Medulla oblongata (tissue), 1 donor: ENCODE measurements at regions not wholly inside any gene's neighbourhood (a gene's known extent, or its start where the extent isn't known, plus 50 kb on each side); places are given as distances from the start of the nearest gene placed in this dataset.
A peak's percentile ranks its signal among the peaks of the same experiment; 100 is the strongest.
"Not testable (repeated sequence)": the region's sequence is repeated elsewhere in the genome, so short reads cannot be mapped to it uniquely, and the experiment has no call there.

ENCODE experiments used
- DNase-seq: peaks from one replicate; pipeline ENCODE4 v3.0.0-alpha.2; 2015; ENCODE audit errors: extremely low spot score

DNA sequence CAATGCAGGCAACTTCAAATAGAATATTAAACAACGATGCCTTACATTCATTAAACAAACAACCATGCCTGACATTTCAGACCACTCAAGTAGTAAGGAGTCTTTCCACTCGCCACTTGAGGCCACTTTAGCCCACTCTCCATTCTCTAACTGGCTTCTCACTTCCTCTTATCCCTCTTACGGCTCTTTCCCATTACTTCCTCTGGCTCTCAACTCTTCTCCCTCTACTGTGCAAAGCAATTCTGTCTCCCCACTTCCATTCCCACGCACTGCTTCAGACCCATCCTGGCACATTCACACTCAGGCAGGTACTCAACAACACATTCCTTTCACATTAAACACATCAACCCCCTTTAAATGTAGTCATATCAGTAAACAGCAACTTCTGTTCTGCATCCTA lies 229.8 kb upstream of the IPO5 start:
- no peak for DNase-seq

- no peak for DNase-seq
Observed at GRCh38 chr13:97724450-97724849, 229.0 kb upstream of the IPO5 start.

- no peak for DNase-seq
Observed at GRCh38 chr13:97726664-97727280, 226.7 kb upstream of the IPO5 start.

- no peak for DNase-seq
Observed at GRCh38 chr13:97727991-97728390, 225.5 kb upstream of the IPO5 start.

- no peak for DNase-seq
Observed at GRCh38 chr13:97736436-97736835, 217.0 kb upstream of the IPO5 start.

DNA sequence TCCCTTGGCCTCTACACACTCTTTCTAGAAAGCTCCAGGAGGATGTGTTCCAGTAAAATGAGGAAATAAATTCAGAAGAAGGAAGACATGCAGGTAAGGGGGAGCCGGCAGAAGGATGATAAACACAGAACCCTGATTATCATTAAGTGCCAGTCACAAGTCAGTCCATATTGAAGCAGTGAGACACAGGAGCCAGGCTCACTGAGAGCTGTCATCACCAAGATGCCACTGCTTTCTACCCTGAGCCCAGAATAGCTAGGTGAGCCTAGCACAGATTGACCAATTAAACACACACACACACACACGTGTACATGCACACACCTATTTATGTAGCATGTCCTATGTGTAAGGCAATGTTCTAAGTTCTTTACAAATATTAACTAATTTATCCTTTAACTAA lies 211.4 kb upstream of the IPO5 start:
- DNase-seq: no peak

DNA sequence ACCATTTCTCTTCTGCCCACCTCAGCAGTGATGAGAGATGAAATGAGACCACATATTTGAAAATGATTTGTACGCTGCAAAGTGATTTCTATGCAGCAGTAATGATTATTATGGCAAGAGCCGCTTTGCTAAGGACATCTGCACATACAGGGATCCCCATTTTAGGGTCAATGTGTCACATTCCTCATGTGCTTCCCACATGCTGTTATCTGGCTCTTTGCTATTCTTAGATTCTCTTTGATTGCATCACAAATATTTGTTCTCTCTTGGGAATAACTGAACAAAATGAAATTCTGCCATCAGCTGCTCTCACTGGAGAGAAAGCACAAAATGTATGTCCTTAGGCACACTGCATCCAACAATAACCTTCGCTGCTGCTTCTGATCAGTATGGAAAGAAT lies 209.5 kb upstream of the IPO5 start:
- no peak for DNase-seq

- no peak for DNase-seq
Observed at GRCh38 chr13:97746649-97747048, 206.8 kb upstream of the IPO5 start.

DNA sequence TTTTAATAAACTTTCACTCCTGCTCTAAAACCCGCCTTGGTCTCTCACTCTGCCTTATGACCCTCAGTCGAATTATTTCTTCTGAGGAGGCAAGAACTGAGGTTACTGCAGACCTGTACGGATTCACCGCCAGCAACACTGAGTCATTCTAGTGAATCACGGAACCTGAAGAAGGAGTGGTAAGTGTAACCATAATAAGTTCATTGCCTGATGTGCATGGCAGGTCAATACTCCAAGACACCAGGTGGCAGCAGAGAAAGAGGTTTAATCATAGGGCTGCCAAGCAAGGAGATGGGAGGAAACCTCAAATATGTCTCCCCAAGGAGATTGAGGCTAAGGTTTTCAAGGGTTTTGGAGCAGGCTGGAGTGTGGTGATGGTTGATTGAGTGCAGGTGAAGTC lies 204.3 kb upstream of the IPO5 start:
- peak; percentile 23 for DNase-seq

- DNase-seq: no peak
Observed at GRCh38 chr13:97751477-97751876, 202.0 kb upstream of the IPO5 start.

DNA sequence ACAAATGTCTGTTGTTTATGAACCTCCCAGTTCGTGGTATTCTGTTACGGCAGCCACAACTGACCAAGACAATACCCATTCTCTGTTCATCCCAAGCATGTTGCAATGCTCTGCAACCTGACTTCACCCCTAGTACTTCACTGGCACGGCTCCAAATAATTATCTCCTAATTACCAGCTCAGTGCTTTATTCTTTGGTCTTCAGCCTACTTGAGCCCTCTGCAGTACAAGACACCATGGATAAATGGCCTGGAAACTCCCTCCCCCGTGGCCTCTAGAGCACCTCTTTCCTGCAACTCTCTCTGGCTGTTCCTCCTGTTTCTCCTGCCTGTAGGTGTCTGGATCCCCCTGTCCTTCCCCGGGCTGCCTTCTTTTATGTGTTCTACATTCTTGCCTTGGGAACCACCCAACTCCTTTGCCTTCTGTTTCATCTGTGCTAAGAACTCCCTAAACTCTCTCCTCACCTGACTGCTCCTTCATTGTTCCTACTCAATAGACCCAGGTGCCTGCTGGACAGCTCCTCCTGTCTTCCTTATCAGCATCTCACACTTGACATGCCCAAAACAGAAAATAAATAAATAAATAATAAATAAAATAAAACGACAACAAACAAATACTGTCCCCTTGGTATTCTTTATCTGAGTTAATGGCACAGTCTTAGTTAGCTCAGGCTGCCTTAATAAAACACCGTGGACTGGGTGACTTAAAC lies 200.4 kb upstream of the IPO5 start:
- no peak for DNase-seq

DNA sequence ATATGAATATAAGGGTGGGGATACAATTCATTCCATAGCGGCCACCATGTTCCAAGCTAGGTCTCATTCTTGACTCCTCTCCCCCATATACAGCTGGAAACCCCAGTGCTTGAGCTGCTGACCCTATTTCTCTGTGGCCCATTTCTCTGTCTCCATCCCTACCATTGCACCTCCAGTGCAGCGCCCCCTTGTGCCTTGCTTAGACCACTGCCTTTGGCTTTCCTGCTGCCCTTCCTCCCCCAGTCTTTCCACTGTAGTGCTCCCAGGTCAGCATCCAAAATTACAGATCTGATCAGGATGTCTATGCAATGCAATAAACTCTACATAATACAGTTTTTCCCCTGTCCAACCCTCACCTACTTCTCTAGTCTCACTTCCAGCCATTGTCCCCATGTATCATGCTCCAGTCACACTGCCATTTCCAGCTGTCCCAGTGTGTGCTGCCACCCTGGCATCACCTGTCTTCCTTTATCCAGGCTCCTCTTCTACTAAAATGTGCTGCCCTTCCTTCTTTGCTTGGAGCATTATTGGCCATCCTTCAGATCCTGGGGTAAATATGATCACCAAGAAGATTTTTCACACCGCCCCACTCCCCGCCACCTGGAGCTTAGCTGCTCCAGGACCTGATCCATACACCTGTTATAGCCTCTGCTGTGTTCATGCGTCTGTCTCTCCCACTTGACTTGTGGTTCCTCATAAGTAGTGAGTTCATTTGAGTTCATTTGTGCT lies 199.4 kb upstream of the IPO5 start:
- no peak for DNase-seq

DNA sequence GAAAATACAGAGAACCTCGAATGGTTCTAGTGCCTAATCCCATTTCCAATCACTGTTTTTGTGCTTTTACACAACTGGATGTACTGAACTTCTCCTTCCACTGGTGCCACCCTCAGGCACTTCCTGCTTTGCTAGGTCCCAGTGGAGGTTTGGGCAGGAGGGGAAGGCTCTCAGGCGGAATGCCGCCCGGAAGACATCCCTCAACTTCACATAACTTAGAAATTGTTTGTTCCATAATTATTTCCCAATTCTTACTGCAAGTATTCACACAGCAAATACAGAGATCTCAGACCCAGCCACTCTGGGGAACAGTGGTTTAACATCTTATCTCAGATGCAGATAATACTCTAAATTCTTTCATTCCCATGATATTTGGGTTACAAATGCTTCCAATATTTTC lies 195.7 kb upstream of the IPO5 start:
- no peak for DNase-seq

DNA sequence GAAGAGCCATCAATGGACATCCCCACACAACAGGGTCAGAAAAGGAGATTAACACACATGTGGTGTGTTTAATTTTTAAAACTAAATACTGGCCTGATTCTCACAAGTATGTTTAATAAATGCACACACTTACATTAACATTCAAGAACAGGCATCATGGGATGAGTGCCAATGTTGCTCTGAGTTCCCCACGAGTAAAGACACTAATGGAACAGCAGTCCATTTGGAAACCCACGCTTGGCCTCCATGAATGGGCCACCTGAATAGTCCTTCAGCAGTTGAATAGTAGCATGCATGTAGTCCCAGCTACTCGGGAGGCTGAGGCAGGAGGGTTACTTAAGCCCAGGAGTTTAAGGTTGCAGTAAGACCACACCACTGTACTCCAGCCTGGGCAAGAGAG lies 195.2 kb upstream of the IPO5 start:
- DNase-seq: no peak

DNA sequence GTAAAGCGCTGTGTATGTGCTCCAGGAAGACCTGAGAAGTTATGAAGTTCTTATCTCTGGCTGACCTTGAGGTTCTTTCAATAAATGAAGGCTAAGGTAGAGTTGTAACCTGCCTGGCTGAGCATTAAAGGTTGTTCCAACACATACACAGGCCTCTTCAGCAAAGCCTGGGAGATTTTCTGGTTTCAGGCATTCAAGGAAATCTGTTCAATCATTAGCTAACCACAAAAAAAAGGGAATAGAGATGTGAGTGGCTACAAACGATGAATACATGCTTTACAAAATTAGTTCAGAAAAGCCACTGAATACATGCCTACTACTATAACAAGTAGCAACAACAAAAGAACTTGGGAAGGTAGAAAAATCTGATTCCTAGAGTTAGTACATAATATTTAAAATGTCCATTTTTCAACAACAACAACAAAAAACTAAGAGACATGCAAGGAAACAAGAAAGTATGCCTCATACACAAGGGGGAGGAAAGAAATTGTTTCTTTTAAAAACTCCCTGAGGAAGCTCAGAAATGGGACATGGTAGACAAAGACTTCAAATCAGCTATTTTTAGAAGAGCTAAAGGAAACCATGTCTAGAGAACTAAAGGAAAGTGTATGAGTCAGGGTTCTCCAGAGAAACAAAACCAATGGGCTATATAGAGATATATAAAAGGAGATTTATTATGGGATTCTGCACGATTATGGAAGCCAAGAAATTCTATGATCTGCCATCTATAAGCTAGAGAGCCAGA lies 191.5 kb upstream of the IPO5 start:
- DNase-seq: no peak

DNA sequence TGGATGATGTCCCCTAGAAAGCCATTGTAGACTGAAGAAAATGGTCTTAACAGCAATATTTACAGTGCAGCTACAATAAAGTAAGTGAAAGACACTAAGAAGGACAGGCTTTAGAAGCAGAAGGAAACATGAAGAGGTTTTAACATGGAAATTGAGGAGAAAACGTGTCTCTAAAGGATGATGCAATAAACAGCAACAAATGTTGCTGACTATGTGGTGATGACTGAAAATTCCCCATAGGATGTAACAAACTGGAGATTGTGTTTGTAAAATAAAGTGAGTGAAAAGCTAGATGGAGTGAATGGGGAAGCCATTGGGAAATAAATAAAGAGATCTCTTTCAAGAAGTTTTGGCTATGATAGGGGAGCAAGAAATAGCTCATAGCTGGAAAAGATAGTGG lies 186.7 kb upstream of the IPO5 start:
- DNase-seq: no peak

- DNase-seq: no peak
Observed at GRCh38 chr13:97768134-97768533, 185.3 kb upstream of the IPO5 start.

DNA sequence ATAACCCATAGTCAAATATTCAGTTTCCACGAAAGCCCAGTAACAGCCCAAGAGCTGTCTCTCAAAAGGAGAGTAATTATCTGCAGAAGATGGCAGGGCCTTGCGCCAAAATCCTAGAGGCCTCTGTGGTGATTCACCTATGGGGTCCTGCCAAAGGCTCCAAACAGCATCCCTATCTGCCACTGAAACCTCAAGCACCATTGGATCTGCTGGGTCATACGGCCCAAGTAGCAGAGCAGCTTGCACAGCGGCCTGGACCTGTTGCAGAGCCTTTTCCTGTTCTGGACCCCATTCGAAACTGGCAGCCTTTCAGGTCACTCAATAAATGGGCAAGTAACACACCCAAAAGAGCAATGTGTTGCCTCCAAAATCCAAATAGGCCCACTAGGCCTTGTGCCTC lies 183.2 kb upstream of the IPO5 start:
- DNase-seq: not testable (repeated sequence)

GRCh38 chr13:97772466-97772865 lies 181.0 kb upstream of the IPO5 start:
- not testable (repeated sequence) for DNase-seq

GRCh38 chr13:97774391-97775100 lies 178.9 kb upstream of the IPO5 start:
- not testable (repeated sequence) for DNase-seq

DNA sequence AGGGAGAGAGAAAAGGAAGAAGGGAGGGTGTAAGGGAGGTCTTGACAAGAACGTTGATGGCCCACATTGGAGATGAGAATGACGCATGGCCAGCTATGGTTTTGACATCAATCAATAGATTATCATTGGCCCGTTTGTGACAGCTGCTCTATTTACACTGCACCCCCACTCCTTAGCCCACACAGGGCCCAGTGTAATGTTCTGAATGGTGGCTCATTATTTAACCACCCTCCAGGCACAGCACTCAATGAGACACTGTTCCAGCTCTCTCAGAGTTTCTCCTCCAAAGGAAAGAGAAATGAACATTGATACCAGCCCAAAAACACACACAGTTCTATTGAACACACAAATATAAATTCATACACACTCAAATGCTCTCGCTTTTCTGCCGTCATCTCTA lies 173.0 kb upstream of the IPO5 start:
- DNase-seq: peak; percentile 83

DNA sequence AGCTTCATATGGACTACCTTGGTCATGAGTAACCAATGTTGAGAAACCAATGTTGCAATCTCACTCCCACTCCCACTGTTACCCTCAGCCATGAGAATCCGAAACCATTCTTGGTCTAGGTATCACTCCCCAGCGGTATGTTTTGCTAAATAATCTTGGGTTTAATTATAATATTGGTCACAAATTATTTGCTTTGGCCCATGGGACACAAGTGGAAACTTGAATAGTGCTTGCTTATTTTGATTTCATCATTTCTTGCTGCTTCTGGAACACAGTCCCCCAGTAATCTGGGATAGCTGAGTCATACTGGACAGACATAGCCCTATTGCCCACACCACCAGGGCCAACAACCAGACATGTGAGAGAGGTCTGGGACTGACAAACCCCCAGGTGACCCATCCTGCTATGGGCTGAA lies 171.6 kb upstream of the IPO5 start:
- DNase-seq: no peak
